ENCODE measurements at regions not wholly inside any gene's neighbourhood (a gene's known extent, or its start where the extent isn't known, plus 50 kb on each side); places are given as distances from the start of the nearest gene placed in this dataset.

GRCh38 chr6:68256391-68256790 lies 378.7 kb upstream of the ADGRB3 start:
- Histone ChIP-seq H3K27me3 (replicated peaks; ENCODE audit: insufficient read depth) (no peaks in the 10 kb centered on the region), H3K4me3 (no peak overlapping the region), H3K36me3 (no peaks in the 10 kb centered on the region), H3K9me3 (no peaks in the 10 kb centered on the region), H3K4me1 (ENCODE audit: control insufficient read depth in 1 of 2, low read depth in 2 of 2) (no peaks in the 10 kb centered on the region), H3K27ac (no peak overlapping the region)
- ATAC-seq (ENCODE audit: insufficient number of reproducible peaks, low FRiP score, low read depth): no peak
- DNase-seq (ENCODE audit: low spot score): no peak
- TF ChIP-seq CTCF (IDR thresholded peaks at IDR 0.05): no peak

GRCh38 chr6:68252632-68253031 lies 382.4 kb upstream of the ADGRB3 start:
- DNase-seq (ENCODE audit: low spot score): no peak
- no peak for TF ChIP-seq CTCF (IDR thresholded peaks at IDR 0.05)
- H3K9me3 ChIP-seq: no peaks in the 10 kb centered on the region
- no peaks in the 10 kb centered on the region for H3K4me1 ChIP-seq (ENCODE audit: control insufficient read depth in 1 of 2, low read depth in 2 of 2)
- H3K4me3 ChIP-seq: no peak overlapping the region
- ATAC-seq (ENCODE audit: insufficient number of reproducible peaks, low FRiP score, low read depth): no peak
- H3K27ac ChIP-seq: no peak overlapping the region
- H3K27me3 ChIP-seq (replicated peaks; ENCODE audit: insufficient read depth): no peaks in the 10 kb centered on the region
- H3K36me3 ChIP-seq: no peaks in the 10 kb centered on the region

GRCh38 chr6:68247782-68248181 lies 387.3 kb upstream of the ADGRB3 start:
- TF ChIP-seq CTCF (IDR thresholded peaks at IDR 0.05): no peak
- H3K27ac ChIP-seq: no peak overlapping the region
- H3K36me3 ChIP-seq: no peaks in the 10 kb centered on the region
- no peak for DNase-seq (ENCODE audit: low spot score)
- H3K9me3 ChIP-seq: no peaks in the 10 kb centered on the region
- no peak overlapping the region for H3K4me3 ChIP-seq
- no peak for ATAC-seq (ENCODE audit: insufficient number of reproducible peaks, low FRiP score, low read depth)
- no peaks in the 10 kb centered on the region for H3K4me1 ChIP-seq (ENCODE audit: control insufficient read depth in 1 of 2, low read depth in 2 of 2)
- H3K27me3 ChIP-seq (replicated peaks; ENCODE audit: insufficient read depth): no peaks in the 10 kb centered on the region

- TF ChIP-seq CTCF (IDR thresholded peaks at IDR 0.05): no peak
- H3K4me1 ChIP-seq (ENCODE audit: control insufficient read depth in 1 of 2, low read depth in 2 of 2): no peaks in the 10 kb centered on the region
- no peaks in the 10 kb centered on the region for H3K36me3 ChIP-seq
- H3K9me3 ChIP-seq: no peaks in the 10 kb centered on the region
- DNase-seq (ENCODE audit: low spot score): no peak
- H3K27ac ChIP-seq: no peak overlapping the region
- H3K4me3 ChIP-seq: no peak overlapping the region
- no peaks in the 10 kb centered on the region for H3K27me3 ChIP-seq (replicated peaks; ENCODE audit: insufficient read depth)
- no peak for ATAC-seq (ENCODE audit: insufficient number of reproducible peaks, low FRiP score, low read depth)
These were observed 394.4 kb upstream of the ADGRB3 start for GRCh38 chr6:68240726-68241125.

GRCh38 chr6:68239034-68239433 lies 396.0 kb upstream of the ADGRB3 start:
- no peaks in the 10 kb centered on the region for H3K27me3 ChIP-seq (replicated peaks; ENCODE audit: insufficient read depth)
- H3K4me3 ChIP-seq: no peak overlapping the region
- DNase-seq (ENCODE audit: low spot score) (no peak), ATAC-seq (ENCODE audit: insufficient number of reproducible peaks, low FRiP score, low read depth) (no peak)
- no peak for TF ChIP-seq CTCF (IDR thresholded peaks at IDR 0.05)
- H3K9me3 ChIP-seq: no peaks in the 10 kb centered on the region
- H3K36me3 ChIP-seq: no peaks in the 10 kb centered on the region
- H3K27ac ChIP-seq: no peak overlapping the region
- H3K4me1 ChIP-seq (ENCODE audit: control insufficient read depth in 1 of 2, low read depth in 2 of 2): peaks cover 0 to 5% of the 10 kb centered on the region in 2 donors

Measured in thoracic aorta (tissue), 2 donors.